ENCODE measurements at regions not wholly inside any gene's neighbourhood (a gene's known extent, or its start where the extent isn't known, plus 50 kb on each side); places are given as distances from the start of the nearest gene placed in this dataset.

- ATAC-seq (ENCODE audit: poor library complexity): no peak
- Histone ChIP-seq H3K9me3 (ENCODE audit: control insufficient read depth in 1 of 2, insufficient read depth in 1 of 2, low read length in 2 of 2) (peaks cover 0 to 6% of the 10 kb centered on the region in 2 experiments), H3K27ac (ENCODE audit: low read depth in 1 of 2, low read length in 2 of 2) (no peak overlapping the region), H3K4me1 (ENCODE audit: insufficient read depth, low read length) (no peaks in the 10 kb centered on the region), H3K36me3 (ENCODE audit: insufficient read depth, low read length) (no peaks in the 10 kb centered on the region), H3K4me3 (ENCODE audit: low read length) (no peak overlapping the region), H3K27me3 (ENCODE audit: control insufficient read depth in 1 of 2, insufficient read depth in 2 of 2, low read length in 2 of 2) (peaks cover 0 to 4% of the 10 kb centered on the region in 2 experiments)
- Mint-ChIP-seq H3K4me1 (ENCODE audit: low read depth) (no peaks in the 10 kb centered on the region), H3K27me3 (peaks cover 48% of the 10 kb centered on the region), H3K4me3 (no peak overlapping the region), H3K36me3 (ENCODE audit: low read depth) (no peaks in the 10 kb centered on the region), H3K27ac (no peak overlapping the region), H3K9me3 (no peaks in the 10 kb centered on the region)
- intact Hi-C loops (cut with DNase I, micrococcal nuclease): no loop called here
- DNase-seq: no peak
- CTCF ChIA-PET: no interaction called here
- no peak for TF ChIP-seq CTCF (IDR thresholded peaks at IDR 0.05)
- POLR2A ChIA-PET: no interaction called here
Measured at GRCh38 chr1:209425959-209426358, 157.6 kb upstream of the CAMK1G start.

GRCh38 chr1:209427277-209427676 lies 156.2 kb upstream of the CAMK1G start:
- peaks cover 0 to 4% of the 10 kb centered on the region in 2 experiments for H3K27me3 ChIP-seq (ENCODE audit: control insufficient read depth in 1 of 2, insufficient read depth in 2 of 2, low read length in 2 of 2)
- H3K36me3 Mint-ChIP-seq (ENCODE audit: low read depth): no peaks in the 10 kb centered on the region
- intact Hi-C loops (cut with DNase I, micrococcal nuclease): no loop called here
- no peak overlapping the region for H3K4me3 ChIP-seq (ENCODE audit: low read length)
- no peaks in the 10 kb centered on the region for H3K9me3 Mint-ChIP-seq
- ATAC-seq (ENCODE audit: poor library complexity) (no peak), DNase-seq (no peak)
- no peaks in the 10 kb centered on the region for H3K36me3 ChIP-seq (ENCODE audit: insufficient read depth, low read length)
- no peaks in the 10 kb centered on the region for H3K4me1 Mint-ChIP-seq (ENCODE audit: low read depth)
- H3K4me3 Mint-ChIP-seq: no peak overlapping the region
- ChIA-PET CTCF (no interaction called here), POLR2A (no interaction called here)
- no peak overlapping the region for H3K27ac ChIP-seq (ENCODE audit: low read depth in 1 of 2, low read length in 2 of 2)
- no peak for TF ChIP-seq CTCF (IDR thresholded peaks at IDR 0.05)
- peaks cover 54% of the 10 kb centered on the region for H3K27me3 Mint-ChIP-seq
- H3K4me1 ChIP-seq (ENCODE audit: insufficient read depth, low read length): no peaks in the 10 kb centered on the region
- H3K27ac Mint-ChIP-seq: no peak overlapping the region
- H3K9me3 ChIP-seq (ENCODE audit: control insufficient read depth in 1 of 2, insufficient read depth in 1 of 2, low read length in 2 of 2): peaks cover 0 to 6% of the 10 kb centered on the region in 2 experiments

- H3K27me3 ChIP-seq (ENCODE audit: control insufficient read depth in 1 of 2, insufficient read depth in 2 of 2, low read length in 2 of 2): peaks cover 0 to 2% of the 10 kb centered on the region in 2 experiments
- Mint-ChIP-seq H3K27me3 (peaks cover 48% of the 10 kb centered on the region), H3K9me3 (no peaks in the 10 kb centered on the region), H3K27ac (no peak overlapping the region), H3K4me3 (no peak overlapping the region), H3K36me3 (ENCODE audit: low read depth) (no peaks in the 10 kb centered on the region), H3K4me1 (ENCODE audit: low read depth) (no peaks in the 10 kb centered on the region)
- DNase-seq (no peak), ATAC-seq (ENCODE audit: poor library complexity) (no peak)
- intact Hi-C loops (cut with DNase I, micrococcal nuclease): no loop called here
- H3K27ac ChIP-seq (ENCODE audit: low read depth in 1 of 2, low read length in 2 of 2): no peak overlapping the region
- CTCF ChIA-PET: no interaction called here
- no peak overlapping the region for H3K4me3 ChIP-seq (ENCODE audit: low read length)
- no peaks in the 10 kb centered on the region for H3K4me1 ChIP-seq (ENCODE audit: insufficient read depth, low read length)
- POLR2A ChIA-PET: no interaction called here
- H3K9me3 ChIP-seq (ENCODE audit: control insufficient read depth in 1 of 2, insufficient read depth in 1 of 2, low read length in 2 of 2): peaks cover 0 to 6% of the 10 kb centered on the region in 2 experiments
- H3K36me3 ChIP-seq (ENCODE audit: insufficient read depth, low read length): no peaks in the 10 kb centered on the region
- no peak for TF ChIP-seq CTCF (IDR thresholded peaks at IDR 0.05)
Measured at GRCh38 chr1:209427811-209428210, 155.7 kb upstream of the CAMK1G start.
